GM18907 (cell line): ENCODE measurements at regions not wholly inside any gene's neighbourhood (a gene's known extent, or its start where the extent isn't known, plus 50 kb on each side); places are given as distances from the start of the nearest gene placed in this dataset.

Source experiments
- ATAC-seq: cut with Tn5 transposase; IDR thresholded peaks from one replicate; pipeline ENCODE4 v1.9.1; 2021; ENCODE audit warnings: mild to moderate bottlenecking, moderate library complexity; ENCODE audit not compliant: unreplicated experiment

DNA sequence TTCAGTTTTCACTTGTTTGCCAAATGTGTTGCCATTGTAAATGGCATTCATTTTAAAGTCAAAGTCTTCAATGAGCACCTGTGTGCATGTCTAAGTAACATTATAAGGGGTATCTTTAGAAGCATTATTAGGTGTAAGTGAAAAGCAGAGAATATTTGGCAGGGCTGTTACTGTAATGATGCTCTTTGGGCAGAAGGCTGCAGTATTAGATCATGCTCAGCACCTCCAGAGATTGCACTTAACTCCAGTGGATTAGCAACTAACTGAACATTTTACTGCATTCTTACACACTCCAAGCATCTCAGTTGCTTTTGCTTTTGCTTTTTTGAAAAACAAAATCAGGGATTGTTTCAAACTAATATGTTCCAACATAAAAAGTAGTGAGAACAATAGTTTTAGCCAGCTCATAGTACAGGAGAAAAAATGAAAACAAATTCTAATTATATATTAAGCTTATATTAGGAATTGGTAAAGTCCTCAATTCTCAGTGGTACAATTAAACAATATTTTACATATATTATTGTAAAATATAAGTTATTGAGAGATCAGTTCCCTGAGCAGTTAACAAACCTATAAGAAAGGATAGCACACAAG is 1740.9 kb upstream of the CDH9 start:
- no peak for ATAC-seq

DNA sequence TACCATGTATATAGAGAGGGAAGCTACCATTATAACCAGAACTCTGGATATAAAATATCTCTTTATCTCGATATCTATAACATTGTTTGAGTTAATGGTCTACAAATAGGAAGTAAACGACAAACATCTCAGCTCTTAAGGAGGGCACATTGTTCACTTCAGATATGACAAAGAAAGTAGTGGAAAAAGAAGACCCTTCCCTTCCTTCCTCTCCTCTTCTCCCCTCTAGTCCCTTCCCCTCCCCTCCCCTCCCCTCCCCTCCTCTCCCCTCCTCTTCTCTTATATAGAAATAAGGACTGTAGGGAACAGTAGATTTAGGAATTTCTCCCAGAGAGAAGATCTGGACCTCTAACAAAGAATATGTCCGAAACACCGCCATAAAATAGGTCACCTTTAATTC is 1731.9 kb upstream of the CDH9 start:
- no peak for ATAC-seq

DNA sequence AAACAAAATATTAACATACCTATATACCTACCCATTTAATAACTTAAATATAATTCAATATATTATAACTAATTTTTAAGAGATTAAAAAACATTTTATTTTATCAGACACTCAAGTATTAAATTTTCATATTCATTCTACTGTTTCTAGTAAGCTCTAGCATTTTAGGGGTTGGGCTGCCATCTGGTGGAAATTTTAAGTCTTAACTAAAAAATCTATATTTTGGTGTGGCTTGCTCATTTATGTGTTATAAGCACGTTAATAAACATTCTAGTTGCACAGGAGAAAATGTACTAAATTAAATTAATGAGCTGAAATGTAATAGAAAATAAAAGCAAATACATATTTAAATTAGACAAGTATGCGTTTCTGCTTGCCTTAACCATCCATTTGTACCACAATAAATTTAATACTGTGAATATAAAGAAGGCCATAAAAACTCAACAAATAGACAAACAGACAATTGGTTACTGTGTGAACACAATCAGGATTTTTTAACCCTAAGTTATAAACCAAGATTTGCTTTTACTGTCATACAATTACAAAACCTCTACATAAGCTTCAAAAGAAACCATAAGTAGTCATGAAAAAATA is 1728.3 kb upstream of the CDH9 start:
- ATAC-seq, result no peak

DNA sequence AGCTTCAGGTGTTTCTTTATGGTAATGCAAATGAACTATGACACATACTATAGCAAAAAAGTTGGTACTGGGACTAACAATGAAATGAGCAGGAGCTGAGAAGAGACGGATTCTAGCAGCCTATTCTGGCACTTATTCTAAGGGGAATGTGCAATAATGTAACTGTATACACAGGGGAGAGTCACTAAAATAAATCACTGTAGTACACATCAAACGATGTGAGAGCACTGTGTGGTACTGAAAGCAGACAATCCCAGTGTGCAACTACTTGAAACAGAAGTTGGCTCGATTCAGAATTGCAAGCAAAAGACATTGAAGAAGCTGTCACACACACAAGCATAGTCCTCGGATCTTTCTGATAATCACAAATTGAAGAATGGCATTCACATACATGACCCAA is 1713.0 kb upstream of the CDH9 start:
- no peak for ATAC-seq

DNA sequence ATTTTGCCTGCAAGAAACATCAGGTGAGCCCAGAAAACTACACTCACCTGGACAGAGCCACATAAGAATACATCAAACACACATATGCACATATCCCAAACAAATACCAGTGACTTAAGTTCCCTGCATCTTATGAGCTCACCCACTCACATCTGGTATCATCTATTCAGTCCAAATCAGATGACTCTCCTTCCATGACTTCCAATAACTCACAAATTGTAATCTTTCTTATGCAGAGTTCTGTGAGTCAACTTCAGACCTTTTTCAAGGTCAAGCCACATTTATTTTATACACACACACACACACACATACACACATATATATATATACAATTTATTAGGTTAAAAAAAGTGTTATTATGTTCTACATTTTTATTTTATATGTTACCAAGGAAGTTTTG is 1711.9 kb upstream of the CDH9 start:
- ATAC-seq, result no peak

DNA sequence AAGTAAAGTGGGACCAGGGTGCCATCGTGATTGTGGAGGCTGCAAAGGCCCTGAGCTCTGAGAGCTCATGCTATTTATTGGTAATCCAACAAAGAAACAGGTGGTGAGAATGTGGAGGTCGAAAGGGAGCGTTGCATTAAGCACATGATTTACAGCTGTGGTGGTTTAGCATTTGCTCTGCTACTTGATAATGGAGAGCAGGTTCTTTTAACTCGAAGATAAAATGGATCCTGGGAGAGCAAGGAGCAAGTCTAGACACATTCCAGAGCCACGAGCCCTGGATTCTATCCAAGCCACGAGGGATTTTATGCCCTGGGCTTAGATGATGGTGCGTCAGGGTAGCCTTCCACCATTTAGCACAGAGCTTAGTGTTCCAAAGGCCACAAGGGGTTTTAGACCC is 1710.1 kb upstream of the CDH9 start:
- no peak for ATAC-seq

DNA sequence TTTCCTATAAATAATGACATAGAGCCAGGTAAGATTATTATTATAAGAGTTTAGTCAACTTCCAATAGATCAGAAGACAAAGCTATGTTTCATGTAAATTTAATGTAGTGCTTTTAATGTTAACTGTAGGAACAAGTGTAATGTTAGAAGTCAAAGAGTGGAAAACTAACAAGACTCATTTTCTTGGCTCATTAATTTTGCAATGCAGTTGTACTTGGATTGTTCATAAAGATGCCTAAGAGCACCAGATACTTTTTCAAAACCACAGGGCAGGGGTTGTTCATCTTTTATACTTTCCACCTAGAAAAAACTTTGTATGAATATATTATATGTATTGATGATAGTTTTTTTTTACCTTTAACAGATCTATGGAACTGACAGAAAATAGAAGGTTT is 1705.3 kb upstream of the CDH9 start:
- ATAC-seq, result no peak

DNA sequence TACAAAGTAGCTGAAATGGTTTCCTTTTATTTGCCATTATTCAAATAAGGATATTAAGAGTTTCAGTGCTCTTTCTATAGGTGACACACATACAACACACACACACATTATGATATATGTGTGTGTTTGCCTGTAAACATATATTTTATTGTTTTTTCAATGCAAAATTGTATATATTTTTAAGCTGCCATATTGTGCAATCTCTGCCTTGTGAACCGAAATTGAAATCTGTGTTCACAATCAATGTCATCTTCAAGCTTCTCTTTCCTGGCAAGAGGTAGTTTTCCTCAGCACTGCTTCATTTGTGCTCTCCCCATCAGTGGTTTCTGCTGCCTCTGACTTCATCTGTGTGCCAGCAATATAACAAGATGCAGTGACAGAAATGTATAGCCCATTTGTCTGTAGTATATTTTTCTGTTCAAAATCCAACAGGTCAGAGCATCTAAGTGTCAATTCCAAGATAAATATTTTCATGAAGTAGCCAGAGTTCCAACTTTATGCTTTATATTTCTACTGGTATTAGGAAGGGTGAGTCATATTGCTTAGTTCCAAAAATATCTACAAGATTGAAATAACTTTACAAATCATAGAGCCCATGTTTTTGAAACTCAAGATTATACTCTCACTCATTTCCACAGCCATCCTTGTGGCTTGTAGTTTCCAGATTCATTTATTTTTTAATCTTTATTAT is 1704.8 kb upstream of the CDH9 start:
- no peak for ATAC-seq

DNA sequence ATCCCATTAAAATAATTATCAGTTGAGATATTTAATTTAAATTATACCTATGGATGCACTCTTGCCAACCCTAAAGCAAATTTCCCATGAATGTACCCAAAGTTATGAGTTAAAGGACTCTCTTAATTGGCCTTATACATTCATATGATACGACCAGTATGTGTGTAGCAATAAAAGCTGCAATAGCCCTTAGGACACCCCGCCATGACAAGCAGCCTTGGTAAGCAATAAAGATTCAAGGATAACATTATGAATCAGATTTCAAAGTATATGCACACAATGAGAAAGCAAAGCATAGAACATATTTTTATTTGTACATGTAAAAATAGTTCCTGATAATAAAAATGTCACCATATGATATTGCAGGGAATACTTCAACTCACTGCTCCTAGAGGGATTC is 1699.3 kb upstream of the CDH9 start:
- ATAC-seq, result no peak

DNA sequence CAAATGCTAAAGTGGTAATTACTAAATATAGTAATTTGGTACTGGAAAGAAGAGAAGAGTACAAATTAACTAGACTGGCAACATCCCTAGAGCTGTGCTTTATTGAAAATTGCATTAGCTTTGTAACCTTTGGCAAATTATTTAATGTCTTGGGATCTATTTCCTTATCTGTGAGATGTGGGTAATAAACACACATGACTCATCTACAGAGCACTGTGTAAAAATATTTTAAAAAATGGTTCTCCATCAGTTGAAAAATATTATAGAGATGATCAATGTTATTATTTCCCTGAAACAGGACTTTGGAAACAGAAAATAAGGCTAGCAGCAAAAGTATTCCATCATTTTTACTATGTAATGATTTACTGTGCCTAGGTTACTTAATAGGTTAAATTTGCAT is 1698.8 kb upstream of the CDH9 start:
- no peak for ATAC-seq

DNA sequence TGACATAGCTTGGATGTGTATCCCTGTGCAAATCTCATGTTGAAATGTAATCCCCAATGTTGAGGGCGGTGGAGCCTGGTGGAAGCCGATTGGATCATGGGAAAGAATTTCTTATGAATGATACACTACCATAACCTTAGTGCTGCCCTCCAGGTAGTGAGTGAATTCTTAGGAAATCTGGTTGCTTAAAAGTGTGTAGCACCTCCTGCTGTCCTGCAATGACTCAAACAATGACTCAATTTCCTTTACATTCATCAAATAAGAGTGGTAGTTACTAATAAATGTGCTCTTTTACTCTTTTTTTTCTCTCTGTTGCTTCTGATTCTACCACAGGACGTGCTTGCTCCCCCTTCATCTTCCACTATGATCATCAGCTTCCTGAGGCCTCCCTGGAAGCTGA is 1696.0 kb upstream of the CDH9 start:
- ATAC-seq, result no peak

DNA sequence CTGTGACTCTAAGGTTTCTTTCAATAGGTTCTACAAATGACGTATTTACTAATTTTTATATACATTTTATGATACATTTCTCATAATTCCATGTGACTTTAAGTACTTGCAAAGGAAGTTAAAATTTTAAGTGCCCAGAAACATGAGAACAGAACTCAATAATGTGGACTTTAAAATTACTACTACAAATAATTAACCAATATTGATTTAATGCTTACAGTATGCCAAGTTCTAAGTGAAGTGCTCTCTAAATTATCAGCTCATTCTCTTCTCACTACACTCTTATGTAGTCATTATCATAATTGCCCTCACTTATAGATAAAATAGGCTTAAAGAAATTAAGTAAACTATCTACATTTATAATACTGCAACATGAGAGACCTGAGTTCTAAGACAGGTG is 1690.7 kb upstream of the CDH9 start:
- no peak for ATAC-seq

DNA sequence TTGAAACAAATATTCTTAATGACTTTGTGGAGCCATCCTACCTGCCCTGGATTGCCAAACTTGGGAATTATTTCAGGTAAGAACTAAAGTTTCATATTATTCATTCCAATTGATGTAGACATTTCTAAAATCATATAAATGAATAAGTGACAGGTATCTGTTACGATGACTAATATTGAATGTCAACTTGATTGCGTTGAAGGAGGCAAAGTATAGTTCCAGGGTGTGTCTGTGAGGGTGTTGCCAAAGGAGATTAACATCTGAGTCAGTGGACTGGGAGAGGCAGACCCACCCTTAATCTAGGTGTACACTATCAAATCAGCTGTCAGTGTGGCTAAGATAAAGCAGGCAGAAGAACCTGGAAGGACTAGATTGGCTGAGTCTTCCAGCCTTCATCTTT is 1688.4 kb upstream of the CDH9 start:
- no peak for ATAC-seq

DNA sequence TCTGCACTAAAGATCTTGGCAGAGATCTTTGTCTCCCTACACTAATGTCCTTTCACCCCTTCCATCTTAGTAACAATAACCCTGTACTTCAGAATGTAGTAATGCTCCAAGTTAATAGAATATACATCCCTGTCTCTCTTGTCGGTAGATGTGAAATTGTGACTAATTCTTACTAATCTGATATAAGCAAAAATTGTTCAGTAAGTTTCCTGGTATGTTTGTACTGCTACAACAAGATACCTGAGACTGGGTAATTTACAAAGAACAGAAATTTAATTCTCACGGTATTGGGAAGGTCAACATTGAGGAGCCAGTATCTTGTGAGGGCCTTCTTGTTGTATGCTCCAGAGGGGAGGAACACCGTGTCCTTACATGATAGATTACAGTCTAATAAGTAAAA is 1686.6 kb upstream of the CDH9 start:
- no peak for ATAC-seq

DNA sequence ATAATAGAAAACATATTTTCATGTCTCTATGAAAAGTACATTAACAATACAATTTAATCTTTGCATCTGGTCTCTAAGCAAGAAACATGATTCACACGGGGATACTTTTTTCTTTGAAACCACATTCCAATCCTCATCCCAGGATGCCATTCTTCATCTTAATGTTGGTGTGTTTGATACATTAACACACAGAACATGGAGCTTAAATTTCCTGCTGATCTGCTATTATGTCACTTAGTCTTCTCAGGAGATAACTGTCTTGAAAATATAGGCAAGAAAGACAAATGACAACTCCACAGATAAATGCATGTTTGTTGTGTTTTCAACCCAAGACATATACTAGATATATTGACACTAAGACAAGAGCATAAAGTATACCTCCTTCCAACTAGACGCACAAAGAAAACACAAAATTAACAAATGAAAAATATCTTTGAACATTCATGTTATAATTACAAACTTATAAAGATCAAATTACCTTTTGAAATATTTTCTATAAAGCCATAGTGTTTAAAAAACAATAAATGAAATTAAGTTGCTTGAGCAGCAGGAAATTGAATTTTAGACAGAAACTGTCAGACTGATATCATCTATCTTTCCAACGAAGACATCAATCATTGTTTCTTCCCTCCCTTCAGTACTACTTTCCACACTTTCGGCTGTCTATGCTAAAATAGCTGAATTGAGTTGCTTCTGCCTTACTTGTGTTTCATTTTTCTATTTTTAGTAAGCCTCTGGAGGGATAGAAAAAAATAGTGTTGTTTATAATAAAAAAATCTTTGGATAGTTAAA is 1676.7 kb upstream of the CDH9 start:
- no peak for ATAC-seq

DNA sequence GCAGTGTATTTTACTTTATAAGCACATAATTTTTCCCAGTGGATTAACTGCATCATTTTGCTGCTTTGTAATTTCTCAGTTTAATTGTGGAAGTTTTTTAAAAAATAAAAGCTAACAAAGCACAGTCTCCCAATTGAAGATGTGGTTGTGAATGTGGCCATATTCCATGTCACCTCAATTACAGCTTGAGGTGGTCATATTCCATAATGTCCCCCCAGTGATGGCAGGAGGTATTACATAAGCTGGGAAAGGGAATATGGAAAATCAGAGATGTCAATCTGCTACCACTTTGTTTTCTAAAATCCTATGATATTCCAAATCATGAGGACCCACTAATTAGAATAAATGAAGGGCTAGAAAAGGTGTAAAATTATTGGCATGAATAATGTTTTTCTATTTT is 1672.0 kb upstream of the CDH9 start:
- ATAC-seq, result no peak

DNA sequence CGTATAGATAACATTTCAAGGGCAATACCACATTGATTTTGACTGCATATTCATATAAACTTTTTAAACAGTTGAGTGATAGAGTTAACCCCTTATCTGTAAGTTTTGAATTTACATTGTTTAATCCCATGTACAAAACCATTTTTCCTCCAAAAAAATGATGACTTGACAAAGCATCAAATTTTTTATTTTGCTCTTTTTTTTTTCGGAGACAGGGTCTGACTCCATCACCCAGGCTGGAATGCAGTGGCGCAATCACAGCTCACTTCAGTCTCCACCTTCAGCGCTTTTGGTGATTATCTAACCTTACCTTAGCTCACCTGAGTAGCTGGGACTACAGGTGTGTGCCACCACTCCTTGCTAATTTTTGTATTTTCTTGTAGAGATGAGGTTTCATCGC is 1670.1 kb upstream of the CDH9 start:
- no peak for ATAC-seq

DNA sequence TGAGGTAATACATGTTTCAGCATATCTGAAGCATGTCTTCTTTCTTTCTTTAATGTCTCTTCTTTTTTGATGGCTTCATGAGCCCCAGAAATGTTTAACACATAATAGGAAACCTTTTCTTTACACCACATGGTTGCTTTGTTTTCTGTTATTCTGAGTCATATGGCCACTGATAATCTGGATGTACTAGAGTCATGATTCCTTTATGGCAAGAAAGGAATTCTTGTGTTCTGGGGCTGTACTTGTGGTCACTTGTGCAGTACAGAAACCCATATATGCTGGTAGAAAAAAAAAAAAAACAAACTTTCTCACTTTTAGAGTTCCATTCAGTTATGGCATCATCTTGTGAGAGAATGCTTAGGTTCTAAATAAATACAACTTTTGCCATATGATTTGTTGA is 1669.3 kb upstream of the CDH9 start:
- ATAC-seq, result no peak

DNA sequence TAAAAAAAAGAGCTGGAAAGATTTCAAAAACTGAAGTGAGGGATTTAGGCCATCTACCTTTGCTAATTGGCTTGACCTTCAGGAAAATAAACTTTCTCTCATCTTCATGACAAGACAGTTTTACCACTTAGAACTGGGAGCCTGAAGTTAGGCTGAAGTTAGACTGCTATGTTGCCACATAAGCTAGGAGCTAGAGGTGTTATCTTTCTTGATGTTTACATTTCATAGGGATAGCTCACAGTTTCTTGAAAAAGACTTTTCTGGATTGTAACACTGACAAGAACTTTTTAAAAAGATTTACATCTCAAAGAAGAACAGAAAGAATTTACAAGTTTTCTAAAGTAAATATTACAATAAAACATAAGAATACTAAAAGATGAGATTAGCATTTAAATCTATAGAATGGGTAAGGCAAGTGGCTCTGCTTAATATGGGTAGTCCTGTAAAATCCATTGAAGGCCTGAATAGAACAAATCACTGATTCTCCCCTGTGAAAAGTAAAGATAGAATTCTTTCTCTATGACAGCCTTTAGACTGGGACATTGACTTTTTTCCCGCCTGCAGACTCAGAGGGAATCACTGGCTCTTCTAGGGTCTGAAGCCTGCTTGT is 1665.4 kb upstream of the CDH9 start:
- ATAC-seq, result no peak

DNA sequence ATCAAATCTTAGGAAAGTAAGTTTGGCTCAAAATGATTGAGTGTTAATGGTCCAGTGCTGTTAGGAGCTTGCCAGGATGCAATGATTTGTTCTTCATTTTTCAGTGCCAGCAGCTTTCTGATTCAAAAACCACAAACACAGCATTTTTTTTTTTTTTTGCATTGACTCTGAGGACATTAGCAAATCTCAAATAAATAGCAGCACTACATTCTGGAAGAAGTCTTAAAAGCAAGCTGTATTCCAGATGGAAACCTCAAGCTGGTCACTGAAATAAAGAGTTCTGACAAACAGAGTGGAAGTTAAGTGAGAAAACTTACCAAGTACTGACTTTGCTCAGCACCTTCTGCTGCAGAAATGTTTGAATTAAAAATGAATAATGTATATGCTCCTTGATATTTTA is 1653.1 kb upstream of the CDH9 start:
- no peak for ATAC-seq

DNA sequence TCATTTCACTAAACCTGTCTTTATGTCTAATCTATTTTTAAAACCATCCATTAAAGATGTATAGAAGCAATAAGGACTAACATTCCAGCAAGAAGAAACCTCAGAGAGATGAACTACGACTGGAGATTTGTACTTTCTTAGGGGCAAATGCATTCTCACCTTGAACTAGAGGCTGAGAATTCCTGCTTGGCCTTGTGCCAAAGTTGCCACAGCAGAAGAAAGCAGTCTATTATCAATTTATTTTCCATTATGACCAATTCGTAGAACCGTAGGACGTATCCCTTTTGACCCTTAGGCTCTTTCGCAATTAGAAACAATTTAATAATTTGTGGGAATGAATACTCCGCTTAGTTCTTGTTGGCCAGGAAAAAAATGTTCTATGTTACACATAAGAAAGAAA is 1647.4 kb upstream of the CDH9 start:
- no peak for ATAC-seq

DNA sequence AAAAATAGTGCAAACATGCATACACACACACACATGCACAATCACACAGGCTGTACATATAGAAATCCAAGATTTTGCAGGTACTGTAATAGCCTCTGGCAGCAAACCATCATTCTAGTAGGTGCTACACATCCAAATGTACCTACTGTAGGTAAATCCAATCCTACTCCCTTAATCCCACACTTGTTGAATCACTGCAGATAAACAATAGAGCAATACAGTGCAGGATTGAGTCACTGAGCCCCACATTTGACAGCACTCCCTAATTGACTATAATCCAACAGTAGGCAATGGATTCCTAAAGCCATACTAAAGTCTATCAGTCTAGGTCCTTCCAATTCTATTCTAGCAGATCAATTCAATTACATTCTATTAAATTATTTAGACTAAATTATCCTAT is 1640.5 kb upstream of the CDH9 start:
- no peak for ATAC-seq
